Astrocyte of the hippocampus (primary cell): ENCODE measurements at regions not wholly inside any gene's neighbourhood (a gene's known extent, or its start where the extent isn't known, plus 50 kb on each side); places are given as distances from the start of the nearest gene placed in this dataset.
"Not testable (repeated sequence)": the region's sequence is repeated elsewhere in the genome, so short reads cannot be mapped to it uniquely, and the experiment has no call there.

Experiments
- DNase-seq: peaks from one replicate; pipeline ENCODE4 v3.0.0; 2011; ENCODE audit warnings: low read depth, low spot score

DNA sequence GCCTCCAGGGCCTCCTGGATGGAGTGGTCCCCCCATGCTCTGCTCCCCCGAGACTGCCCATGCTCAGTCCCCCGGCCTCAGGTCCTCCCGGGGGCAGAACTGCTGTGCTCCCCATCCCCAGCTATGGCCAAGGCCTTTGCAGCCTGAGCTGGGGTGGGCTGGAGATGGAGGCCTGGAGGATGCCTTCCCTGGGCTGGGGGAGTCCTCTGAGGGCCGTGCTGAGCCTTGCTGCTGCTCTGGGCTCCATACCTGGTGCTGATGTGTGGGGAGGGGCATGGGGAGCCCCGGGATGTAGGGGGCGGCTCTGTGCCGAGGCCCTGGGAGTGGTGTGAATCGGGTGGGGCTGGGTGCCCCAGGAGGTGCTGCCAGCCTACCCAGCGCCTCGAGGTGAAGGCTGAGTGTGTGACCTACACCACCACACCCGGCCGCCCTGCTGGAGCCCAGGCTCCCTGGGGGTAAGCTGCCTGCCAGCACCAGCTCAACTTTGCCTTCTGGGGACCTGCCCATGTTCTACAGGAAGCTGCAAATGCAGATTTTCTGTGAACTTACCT lies 109.5 kb downstream of the UNCX start:
- no peak for DNase-seq

GRCh38 chr7:1343551-1343950 lies 110.9 kb downstream of the UNCX start:
- DNase-seq, result no peak

- no peak for DNase-seq
These were observed 111.7 kb downstream of the UNCX start for GRCh38 chr7:1344421-1344820.

GRCh38 chr7:1344981-1345701 lies 112.5 kb downstream of the UNCX start:
- DNase-seq, result no peak

- no peak for DNase-seq
These were observed 113.2 kb downstream of the MICALL2 start for GRCh38 chr7:1345796-1346755.

DNA sequence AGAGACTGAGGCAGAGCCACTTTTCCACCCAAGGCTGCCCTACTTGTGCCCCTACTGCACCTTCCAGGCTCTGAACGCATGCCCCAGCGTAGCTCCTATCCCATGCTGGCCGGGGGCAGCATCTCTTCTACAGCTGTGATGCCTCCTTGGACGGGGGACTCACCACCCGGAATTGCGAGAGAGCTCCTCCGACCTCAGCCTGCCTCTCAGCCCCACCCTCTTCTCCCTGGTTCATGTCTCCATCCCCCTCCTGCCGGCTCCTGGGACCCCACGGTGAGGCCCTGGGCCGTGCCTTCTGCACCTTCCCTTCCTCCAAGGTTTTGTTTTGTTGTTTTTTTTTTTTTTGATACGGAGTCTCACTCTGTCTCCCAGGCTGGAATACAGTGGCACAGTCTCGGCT lies 112.4 kb downstream of the MICALL2 start:
- no peak for DNase-seq

DNA sequence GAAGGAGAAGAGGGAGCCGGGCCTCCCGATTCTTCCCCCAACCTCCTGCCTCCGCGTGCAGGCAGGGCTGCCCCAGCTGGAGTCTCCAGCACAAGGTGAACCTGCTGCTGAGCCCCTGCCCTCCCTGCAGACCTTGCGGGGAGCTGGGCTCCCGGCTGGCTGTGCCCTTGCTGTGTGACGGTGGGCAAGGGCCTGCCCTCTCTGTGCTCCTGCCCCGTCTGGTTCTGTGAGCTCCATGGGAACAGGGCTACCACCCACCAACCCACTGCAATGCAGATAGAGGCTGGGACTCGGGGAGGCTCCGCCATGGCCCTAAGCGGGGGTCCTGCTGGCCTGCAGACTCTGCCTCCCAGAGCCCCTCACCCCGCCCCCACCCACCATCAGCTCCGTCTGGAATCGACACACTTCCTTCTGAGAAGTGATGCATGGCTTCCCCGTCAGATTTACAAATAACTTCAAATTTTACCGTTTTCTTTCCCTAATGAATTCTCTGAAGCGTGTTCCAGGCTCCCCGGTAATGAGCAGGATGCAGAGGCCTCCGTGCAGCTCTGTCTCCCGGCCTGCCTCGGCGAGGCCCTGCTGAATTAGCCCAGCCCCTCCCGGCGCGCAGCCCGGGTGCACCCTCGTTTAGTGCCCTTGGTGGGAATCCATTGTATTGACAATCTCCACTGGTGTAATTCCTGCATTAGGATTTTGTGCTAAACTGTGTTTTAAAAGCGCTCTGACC lies 111.0 kb downstream of the MICALL2 start:
- no peak for DNase-seq

GRCh38 chr7:1348823-1349335 lies 110.4 kb downstream of the MICALL2 start:
- no peak for DNase-seq

GRCh38 chr7:1349351-1349761 lies 109.9 kb downstream of the MICALL2 start:
- DNase-seq, result no peak

DNA sequence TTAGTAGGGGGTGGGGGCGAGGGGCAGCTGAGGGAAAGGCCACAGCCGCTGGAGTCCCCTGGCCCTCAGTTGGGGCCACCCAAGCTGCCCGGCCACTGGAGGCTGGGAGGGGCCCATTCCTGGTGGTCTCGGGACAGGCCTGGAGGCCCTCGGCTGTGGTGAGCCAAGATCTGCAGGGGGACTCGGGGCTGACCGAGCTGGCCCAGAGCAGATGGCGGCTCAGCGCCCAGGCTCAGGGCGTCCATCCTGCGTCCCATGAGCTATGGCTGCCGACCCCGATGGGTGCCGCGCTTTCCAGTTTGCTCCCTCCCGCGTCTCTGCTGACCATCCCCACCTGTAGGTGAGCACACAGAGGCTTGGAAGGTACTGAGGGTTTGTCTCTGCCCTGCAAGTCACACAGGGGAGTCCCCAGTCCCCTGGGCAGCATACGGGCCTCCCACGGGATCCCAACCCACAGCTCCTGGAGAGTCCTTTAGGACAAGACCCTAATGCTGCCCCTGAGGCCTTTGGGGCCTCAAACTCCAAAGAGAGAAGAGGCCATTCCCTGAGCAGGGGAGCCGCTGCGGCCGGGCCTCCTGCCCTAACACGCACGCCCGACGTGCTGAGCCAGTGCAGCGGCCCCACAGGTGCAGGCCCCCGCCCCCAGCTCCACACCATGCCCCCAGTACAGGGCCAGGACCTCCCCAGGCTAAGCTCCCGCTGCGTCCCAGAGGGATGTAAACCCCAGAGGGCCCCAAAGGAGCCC lies 107.2 kb downstream of the MICALL2 start:
- no peak for DNase-seq

- DNase-seq, result no peak
These were observed 106.5 kb downstream of the MICALL2 start for GRCh38 chr7:1352656-1353271.

GRCh38 chr7:1354661-1355567 lies 104.4 kb downstream of the MICALL2 start:
- DNase-seq, result no peak

- no peak for DNase-seq
These were observed 103.5 kb downstream of the MICALL2 start for GRCh38 chr7:1355568-1356340.

GRCh38 chr7:1356853-1357252 lies 102.4 kb downstream of the MICALL2 start:
- not testable (repeated sequence) for DNase-seq

DNA sequence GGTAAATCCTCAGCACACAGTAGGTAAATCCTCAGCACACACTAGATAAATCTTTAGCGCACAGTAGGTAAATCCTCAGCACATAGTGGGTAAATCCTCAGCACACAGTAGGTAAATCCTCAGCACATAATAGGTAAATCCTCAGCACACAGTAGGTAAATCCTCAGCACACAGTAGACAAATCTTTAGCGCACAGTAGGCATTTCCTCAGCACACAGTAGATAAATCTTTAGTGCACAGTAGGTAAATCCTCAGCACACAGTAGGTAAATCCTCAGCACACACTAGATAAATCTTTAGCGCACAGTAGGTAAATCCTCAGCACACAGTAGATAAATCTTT lies 102.0 kb downstream of the MICALL2 start:
- DNase-seq, result not testable (repeated sequence)

- no peak for DNase-seq
These were observed 101.5 kb downstream of the MICALL2 start for GRCh38 chr7:1357601-1358271.

GRCh38 chr7:1358376-1359050 lies 100.8 kb downstream of the MICALL2 start:
- no peak for DNase-seq

- DNase-seq, result no peak
These were observed 100.2 kb downstream of the MICALL2 start for GRCh38 chr7:1359051-1359400.
